Endothelial cell of umbilical vein (primary cell): ENCODE measurements at regions not wholly inside any gene's neighbourhood (a gene's known extent, or its start where the extent isn't known, plus 50 kb on each side); places are given as distances from the start of the nearest gene placed in this dataset.

ENCODE experiments used
- CTCF ChIP-seq, 2 donors: IDR thresholded peaks; 1 replicate in 1 of 2; 2 replicates in 1 of 2; pipeline ENCODE4 v1.5.1; 2011; ENCODE audit warnings: low read length in 2 of 2, mild to moderate bottlenecking in 2 of 2, moderate library complexity in 2 of 2, control low read depth in 1 of 2, inconsistent platforms in 1 of 2, low read depth in 1 of 2; ENCODE audit not compliant: insufficient read depth in 1 of 2; ENCODE audit errors: extremely low read depth in 1 of 2
- JUN ChIP-seq: IDR thresholded peaks from 2 replicates; pipeline ENCODE4 v1.6.1; 2011; ENCODE audit warnings: borderline replicate concordance, low read depth; ENCODE audit not compliant: insufficient read length, insufficient read depth
- POLR2AphosphoS5 ChIP-seq: IDR thresholded peaks from 2 replicates; pipeline ENCODE4 v1.6.1; 2012; ENCODE audit warnings: low read depth, mild to moderate bottlenecking, control low read depth, low read length, moderate library complexity; ENCODE audit not compliant: insufficient read depth
- TF ChIP-seq, protein P1 (sequence below): IDR thresholded peaks from 2 replicates; pipeline ENCODE4 v1.6.1; 2011; ENCODE audit not compliant: insufficient read depth, insufficient read length

DNA sequence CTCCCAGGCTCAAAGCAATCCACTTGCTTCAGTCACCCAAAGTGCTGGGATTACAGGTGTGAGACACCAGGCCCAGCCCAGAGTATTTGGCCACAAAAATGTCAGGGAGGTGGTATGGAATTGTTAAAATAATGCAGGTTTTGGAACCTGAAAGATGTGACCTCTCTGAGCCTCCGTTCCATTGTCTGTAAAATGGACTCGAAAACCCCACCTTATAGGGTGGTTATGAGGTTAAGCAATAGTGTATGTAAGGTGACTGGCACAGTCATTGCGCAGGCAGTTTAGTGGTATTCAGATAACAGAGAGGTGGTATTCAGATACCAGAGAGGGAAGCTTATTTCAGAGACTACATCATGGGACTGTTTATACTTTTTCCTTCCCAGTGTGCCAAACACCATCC is 52.5 kb upstream of the PRSS23 start:
- TF ChIP-seq CTCF (IDR thresholded peaks at IDR 0.05; ENCODE audit: extremely low read depth in 1 of 2, insufficient read depth in 1 of 2, low read depth in 1 of 2, low read length in 2 of 2) (no peak), POLR2AphosphoS5 (no peak), JUN (no peak)
- TF ChIP-seq, protein P1, sequence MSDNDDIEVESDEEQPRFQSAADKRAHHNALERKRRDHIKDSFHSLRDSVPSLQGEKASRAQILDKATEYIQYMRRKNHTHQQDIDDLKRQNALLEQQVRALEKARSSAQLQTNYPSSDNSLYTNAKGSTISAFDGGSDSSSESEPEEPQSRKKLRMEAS, result no peak
